Amniotic stem cell (primary cell): ENCODE measurements at regions not wholly inside any gene's neighbourhood (a gene's known extent, or its start where the extent isn't known, plus 50 kb on each side); places are given as distances from the start of the nearest gene placed in this dataset.

Experiments used
- DNase-seq: peaks from one replicate; lab custom pipeline; 2025; lab: John Stamatoyannopoulos, UW

DNA sequence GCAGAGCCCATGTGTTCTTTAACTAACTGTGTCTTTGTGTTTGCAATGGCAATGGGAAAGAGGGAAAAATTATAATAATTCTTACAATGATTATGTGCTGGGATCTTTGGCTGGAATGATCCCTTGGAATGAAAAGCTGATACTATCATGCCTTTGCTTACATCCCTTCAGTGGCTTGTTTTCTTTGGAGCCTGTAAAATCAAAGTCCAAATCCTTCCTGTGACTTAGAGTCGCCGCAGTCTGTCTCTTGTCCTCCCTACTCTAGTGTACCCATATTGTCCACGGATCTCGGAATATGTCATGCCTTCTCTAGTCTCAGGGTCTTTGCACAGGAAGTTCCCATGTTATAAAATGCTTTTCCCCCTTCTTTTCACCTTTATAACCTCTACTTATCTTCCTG is 111.7 kb upstream of the MAF start:
- no peak for DNase-seq

- DNase-seq, result no peak
Observed at GRCh38 chr16:79707876-79708275, 107.3 kb upstream of the MAF start.

DNA sequence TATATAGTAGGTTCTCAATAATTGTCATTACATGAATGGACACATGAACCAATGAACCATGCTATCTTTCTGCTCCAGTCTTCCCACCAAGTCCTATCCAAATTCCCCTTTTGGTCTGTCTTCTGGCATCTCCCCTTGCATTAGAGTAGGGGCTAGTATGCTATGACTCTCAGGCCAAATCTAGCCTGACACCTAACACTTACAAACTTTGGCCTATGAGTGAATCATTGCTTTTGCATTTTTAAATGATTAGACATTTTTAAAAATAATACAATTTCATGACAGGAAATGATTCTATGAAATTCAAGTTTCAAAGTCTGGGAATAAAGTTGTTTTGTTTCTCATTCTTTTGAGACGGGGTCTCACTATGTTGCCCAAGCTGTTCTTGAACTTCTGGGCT is 102.5 kb upstream of the MAF start:
- no peak for DNase-seq

DNA sequence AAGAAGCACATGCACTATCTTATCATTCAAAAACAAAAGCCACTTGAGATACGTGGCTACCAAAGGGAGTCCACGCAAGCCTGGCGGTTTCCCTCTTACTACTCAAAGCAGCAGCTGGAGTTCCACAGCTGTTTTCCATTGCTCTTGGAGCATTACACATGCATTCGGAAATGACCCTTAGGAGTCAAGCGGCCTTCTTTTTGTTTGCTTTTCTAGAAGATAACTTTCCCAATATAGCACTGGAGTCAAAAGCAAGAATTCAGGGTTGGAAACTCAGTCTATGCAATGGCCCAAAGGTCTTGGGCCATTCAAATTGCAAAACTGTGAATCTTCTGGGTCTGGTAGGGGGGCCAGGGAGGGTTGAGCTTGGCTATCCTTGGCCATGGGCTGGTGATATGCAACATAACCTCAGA is 97.8 kb upstream of the MAF start:
- no peak for DNase-seq

DNA sequence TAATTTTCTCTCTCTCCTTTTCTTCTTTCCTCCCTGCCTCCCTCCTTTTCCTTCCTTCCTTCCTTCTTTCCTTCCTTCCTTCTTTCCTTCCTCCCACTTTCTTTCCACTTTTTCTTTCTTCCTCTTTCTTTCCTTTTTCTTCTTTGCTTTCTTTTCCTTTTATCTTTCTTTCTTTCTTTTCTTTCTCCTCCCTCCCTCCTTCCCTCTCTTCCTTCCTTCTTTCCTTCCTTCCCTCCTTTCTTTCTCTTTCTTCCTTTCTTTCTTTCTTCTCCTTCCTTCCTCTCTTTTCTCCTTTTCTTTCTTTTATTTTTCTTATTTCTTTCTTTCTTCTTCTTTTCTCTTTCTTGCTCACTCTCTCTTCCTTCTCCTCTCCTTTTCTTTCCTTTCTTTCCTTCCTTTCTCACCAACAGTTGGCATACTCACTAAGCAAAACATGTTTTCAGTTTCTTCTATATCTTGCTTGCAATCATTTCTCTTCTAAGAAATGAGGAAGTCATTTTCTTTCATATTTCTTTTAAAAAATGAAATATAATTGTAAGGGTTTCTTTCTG is 97.1 kb upstream of the MAF start:
- no peak for DNase-seq

- DNase-seq, result no peak
Observed at GRCh38 chr16:79691007-79691406, 90.5 kb upstream of the MAF start.

DNA sequence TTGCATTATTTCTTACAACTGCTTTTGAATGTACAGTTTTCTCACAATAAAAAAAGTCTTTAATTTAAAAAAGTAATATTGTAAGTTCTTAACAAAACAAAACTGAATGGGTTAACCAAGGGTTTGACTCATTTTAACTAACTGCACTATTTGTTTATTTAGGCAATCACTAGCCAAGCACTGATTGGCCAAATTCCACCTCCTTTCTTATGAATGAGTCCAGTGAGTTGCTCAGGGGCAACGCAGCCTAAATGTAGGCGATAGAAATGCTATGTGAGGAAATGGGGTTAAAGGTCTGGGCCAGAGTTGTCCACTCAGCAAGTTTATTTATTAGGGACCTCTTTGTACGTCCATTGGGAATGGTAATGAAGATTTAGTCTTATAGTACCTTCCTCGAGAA is 89.6 kb upstream of the MAF start:
- DNase-seq, result no peak

DNA sequence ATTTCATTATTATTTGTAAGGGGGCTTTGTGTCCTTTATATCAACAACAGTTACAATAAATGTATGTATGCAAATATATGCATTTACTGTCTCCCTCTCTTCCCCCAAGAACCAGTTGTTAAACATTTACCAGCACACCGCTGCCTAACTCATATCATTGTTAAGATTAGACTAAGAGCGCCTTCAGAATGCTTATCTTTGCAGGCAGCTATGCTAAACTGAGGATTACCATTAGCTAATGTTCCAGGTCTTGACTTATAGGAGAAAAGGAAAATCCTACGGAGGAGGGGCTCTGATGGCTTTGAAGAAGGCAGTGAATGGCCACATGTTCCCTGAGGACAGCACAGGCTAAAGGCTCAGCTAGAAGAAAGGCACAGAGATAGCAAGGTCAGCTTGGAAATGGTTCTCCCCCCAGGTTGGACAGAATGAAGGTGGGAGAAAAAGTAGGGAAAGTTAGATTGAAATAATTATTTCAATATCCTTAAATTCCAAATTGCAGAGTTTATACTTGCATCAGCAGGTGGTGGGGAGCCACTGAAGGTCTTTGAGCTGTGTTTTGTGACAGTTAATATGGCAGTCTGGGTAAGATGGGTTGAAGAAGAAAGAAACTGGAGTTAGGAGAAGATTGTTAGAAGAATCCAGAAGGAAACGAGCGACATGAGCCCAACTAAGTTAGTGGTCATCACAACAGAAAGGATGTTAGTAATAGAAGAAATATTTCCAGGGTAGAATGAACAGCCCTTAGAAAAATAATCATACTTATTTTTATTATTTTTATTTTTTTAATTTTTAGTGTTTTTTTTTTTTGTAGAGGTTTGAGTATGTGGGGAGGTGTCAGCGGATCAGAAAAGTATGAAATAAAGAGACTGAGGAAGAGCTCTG is 87.0 kb upstream of the MAF start:
- DNase-seq, result no peak

GRCh38 chr16:79685871-79686270 is 85.3 kb upstream of the MAF start:
- DNase-seq, result no peak

- DNase-seq, result no peak
Observed at GRCh38 chr16:79679334-79679733, 78.8 kb upstream of the MAF start.

DNA sequence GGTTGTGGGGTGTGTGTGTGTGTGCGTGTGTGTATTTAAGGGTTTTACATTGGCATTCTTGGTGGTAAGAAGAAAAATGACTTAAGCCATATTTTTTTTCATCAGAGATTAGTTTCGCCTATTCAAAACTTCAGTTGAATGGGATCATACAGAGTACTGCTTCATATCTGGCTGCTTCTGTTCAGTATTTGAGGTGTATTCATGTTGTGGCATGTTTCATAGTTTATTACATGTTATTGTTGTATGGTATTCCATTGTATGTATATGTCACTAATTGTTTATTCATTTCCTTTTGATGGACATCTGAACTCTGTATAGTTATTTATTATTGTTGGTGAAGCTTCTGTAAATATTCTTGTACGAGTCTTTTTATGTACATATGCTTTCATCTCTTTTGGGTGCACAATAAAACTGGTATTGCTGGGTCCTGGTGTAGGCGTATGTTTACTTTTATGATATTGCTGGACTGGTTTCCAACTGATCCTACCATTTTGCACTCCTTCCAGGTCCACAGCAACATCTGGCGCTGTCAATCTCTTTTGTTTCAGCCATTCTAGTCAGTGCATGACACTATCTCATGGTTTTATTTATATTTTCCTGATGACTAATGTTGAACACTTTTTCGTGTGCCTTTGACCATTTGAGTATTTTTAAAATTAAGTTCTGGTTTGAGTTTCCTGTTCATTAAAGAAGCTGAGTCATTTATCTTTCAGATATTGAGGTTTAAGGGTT is 77.4 kb upstream of the MAF start:
- no peak for DNase-seq

DNA sequence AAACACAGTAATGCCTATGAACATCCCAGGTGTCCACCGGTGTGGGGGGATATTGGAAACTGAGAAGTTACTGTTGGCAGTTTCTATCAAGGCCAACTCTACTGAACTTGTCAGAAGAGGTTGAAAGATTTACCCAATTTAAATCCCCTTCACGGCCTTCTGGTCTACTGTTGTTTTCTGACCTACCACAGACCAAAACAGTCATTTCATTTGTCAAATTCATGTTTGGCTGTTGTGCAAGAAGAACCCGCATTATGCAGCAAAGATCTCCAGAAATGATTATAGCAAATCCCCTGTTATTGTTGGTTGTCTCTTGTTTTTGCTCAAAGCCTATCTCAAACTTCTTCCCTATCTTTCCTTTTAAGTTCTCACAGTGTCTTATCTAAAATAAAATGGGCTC is 73.1 kb upstream of the MAF start:
- no peak for DNase-seq

DNA sequence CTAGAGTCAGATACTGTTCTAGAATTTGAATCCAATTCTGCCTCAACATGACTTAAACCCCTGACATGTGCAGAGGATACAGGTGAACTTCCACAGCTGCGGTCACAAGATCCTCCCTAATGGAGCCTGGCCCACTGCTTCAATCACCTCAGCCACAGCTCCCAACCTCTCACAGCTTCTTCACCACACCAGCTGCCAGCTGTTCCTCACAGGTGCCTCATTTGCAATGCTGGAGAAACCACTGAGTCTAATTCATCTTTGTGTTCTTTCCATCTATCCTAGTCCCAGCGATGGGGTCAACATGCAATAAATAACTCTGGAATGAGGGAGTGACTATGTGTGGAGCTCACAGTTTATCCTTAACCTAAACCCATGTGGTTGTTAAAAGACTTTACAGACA is 72.0 kb upstream of the MAF start:
- DNase-seq, result no peak

- DNase-seq, result no peak
Observed at GRCh38 chr16:79668502-79668901, 68.0 kb upstream of the MAF start.

GRCh38 chr16:79665970-79666369 is 65.4 kb upstream of the MAF start:
- DNase-seq, result no peak

- DNase-seq, result no peak
Observed at GRCh38 chr16:79664407-79664806, 63.9 kb upstream of the MAF start.

GRCh38 chr16:79662669-79663313 is 62.3 kb upstream of the MAF start:
- no peak for DNase-seq

DNA sequence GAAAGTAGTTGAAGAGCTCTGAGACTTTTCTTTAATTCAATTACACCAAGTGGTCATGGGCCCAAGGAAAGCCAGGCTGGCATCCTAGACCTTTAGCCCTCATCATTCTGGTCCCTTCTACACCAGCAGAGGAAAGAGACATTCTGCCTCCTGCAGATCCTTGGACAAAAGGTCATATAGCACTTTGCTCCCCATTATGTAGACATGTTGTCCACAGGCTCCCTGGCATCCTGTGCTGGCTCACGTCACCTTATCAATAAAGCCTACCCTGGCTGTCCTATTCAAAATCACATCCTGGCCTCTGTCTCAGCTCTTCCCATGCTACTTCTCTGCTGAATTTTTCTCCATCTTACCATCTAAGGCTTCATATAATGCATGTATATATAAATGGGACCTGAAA is 61.6 kb upstream of the MAF start:
- no peak for DNase-seq

DNA sequence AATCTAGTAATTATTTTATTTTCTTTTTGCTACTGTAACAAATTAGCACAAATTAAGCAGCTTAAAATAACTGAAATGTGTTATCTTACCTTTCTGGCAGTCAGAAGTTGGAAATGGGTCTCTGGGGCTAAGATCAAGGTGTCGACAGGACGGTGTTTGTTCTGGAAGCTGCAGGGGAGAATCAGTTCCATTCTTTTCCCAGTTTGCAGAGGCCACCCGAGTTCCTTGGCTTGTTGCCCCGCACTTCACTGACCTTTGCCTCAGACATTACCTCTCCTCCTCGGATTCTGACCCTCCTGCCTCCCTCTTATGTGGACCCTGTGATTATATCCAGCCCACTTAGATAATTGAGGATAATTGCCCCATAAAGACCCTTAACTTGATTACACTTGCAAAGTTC is 61.0 kb upstream of the MAF start:
- DNase-seq, result no peak

- DNase-seq, result no peak
Observed at GRCh38 chr16:79659344-79659743, 58.8 kb upstream of the MAF start.

DNA sequence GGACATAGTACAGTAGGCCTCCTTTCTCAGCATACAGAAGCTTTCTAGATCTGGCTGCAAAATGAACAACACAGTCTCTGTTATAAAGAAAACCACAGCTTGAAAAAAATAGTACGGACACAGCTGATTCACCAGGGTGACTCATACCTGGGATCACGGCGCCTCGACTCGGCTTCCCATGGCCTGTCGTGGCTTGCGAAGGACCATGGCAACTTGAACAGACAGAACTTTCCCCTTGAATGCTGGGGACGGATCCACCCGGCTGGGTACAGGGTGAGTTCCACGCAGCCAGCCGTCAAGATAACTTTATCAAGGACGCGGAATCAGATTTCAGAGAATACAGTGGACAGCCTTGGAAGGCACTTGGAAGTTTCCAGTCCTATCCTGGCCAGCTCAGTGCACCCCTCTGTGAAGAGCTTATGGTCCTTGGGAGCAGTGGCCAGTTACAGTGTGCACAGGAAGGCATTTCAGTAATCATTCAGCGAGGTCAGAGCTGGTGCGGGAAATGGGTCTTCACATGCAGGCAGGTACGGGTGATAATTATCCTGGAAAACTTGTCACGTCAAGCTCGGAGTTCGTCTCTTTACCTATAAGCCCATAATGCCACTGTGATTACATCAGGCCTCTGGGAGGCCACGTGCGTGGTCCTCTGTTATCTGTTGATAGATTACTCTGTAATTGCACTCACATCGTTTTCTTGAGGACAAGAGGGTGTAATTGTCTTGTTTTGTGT is 57.9 kb upstream of the MAF start:
- no peak for DNase-seq

DNA sequence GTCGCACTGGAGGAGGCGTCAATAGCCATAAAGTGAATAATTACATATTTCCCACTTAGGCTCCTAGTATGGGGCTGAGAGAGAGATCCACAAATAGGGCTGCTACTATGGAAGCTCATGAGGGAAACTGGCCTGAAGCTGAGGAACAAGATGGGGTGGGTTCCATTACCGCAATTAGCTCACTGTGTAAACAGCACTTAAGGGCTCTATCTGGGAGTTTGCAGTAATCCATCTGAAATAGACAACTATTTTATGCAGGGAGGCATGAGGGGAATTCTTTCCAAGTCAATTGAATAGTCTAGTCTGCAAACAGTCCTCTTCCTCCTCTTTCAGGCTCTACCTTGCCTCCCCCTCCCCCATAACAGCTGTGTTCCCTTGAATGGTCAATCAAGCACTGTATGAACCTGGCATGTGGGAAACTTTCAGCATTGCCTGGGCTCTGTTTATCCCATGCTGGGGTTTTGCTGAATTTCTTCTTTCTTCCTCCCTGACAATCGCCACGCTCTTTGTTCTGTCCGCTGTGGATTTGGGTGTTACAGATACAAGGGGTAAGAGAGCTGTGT is 56.1 kb upstream of the MAF start:
- DNase-seq, result no peak
